Fibroblast of skin of right quadriceps (primary cell): ENCODE measurements at regions not wholly inside any gene's neighbourhood (a gene's known extent, or its start where the extent isn't known, plus 50 kb on each side); places are given as distances from the start of the nearest gene placed in this dataset.

Experiments
- DNase-seq: peaks from one replicate; pipeline ENCODE4 v3.0.0-alpha.2; 2013

DNA sequence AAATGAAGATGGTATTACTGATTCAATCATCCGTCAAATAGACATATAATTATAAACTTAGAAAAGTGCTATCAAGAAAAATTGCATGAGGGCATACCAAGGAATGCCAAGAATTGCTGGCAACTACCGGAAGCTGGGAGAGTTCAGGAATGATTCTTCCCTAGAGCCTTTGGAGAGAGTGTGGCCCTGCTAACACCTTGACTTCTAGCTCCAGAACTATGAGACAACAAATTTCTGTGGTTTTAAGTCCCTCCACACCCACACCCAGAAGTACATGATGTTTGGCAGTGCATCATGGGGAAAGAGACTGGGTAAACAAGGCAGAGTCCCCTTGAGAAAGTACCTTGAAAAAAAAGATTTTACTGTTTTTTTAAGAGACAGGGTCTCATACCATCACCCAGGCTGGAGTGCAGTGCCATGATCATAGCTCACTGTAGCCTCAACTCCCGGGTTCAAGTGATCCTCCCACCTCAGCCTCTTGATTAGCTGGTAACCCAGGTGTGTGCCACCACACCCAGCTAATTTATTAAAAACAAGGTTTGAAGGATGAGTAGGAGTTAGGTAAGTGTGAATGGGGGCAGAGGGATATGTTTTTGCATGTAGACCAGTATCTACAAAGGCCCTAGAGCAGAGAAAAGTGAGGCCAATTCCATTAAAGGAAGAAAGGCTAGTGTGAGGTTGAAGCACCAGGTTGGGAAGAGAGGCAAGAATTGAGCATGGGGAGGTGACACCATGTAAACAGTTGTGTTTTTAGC is 53.1 kb downstream of the GSX2 start:
- peak; percentile 67 for DNase-seq

DNA sequence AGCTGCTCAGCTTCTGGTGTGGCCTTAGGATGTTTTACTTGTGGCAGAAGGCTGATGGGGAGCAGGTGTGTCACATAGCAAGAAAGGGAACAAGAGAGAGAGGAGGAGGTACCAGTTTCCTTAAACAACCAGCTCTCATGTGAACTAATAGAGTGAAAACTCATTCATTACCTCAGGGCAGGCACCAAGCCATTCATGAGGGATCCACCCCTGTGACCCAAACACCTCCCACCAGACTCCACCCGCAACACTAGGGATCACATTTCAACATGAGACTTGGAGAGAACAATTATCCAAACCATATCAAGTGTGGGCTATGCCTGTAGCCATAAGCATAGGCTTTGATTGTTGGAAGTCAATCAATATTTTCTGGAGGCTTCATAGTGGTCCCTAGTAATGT is 56.0 kb downstream of the GSX2 start:
- DNase-seq, result no peak

DNA sequence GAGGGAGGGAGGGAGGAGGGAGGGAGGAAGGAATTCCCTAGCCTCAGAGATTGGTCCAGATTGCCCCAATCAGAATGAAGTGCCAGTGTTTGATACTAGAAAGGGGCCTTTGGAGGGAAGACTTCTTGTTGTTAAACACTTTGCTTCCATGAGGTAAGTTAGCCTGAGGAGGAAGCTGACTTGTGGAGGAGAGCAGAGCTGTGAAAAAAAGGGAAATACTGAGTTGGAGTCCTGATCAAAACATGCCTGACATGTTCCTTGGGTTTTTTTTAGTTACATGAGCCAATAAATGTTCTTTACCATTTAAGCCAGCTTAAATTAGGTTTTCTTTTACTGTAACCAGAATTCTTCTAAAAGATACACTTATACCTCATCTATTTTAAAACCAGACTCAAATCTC is 57.6 kb downstream of the GSX2 start:
- DNase-seq, result no peak

DNA sequence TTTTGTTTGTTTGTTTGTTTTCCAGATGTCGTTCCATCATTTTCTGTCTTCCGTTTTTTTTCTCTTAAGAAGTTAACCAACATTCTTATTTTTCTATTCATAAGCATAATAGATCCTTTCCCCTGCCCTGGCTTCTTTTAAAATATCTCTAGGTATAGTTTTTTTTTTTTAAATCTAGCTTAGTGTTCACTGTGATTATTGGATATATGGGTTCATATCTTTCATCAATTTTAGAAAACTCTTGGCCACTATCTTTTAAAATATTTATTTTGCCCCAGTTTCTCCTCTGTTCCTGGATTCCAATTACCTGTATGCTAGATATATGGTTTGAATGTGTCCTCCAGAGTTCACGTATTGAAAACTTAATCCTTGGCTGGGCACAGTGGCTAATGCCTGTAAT is 59.6 kb downstream of the GSX2 start:
- no peak for DNase-seq

DNA sequence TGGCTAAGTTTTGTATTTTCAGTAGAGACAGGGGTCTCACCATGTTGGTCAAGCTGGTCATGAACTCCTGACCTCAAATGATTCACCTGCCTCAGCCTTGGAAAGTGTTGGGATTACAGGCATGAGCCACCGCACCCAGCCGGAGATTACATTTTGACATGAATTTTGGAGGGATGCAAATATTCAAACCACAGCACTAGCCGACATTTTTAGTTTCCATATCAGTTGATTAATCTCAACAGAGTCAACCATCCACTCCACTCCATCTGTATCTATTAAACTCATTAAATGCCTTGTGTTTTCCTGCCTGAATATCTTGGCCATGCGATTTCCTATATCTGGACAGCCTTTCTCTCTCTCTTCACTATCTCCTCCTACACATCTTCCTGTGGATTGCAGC is 64.1 kb upstream of the PDGFRA start:
- DNase-seq, result no peak

DNA sequence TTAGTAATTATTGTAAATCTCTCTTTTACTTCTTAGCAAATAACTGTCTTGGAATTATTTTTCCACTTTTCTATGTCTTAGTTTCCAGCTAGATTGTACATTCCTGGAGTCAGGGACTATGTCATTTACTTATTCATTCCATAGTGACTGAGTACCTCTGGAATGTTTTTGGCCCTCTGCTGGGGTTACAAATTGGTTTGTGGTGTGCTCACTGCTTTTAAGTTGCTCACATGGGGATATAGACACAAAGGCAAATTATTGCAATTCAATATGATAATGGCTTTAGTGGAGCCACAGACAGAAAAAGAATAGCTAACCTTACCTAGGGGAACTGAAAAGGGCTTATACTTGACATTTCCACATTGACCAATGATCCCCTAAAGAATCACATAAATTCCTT is 63.7 kb upstream of the PDGFRA start:
- DNase-seq, result peak; percentile 98

DNA sequence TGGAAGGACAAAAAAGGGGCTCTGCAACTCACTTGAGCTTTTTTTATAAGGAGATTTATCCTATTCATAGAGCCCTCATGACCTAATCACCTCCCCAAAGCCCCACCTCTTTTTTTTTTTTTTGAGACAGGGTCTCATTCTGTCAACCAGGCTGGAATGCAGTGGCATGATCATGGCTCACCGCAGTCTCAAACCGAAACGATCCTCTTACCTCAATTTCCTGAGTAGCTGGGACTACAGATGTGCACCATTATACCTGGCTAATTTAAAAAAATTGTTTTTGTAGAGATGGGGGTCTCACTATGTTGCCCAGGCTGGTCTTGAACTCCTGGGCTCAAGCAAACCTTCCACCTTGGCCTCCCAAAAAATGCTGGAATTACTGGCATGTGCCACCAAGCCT is 61.6 kb upstream of the PDGFRA start:
- no peak for DNase-seq

DNA sequence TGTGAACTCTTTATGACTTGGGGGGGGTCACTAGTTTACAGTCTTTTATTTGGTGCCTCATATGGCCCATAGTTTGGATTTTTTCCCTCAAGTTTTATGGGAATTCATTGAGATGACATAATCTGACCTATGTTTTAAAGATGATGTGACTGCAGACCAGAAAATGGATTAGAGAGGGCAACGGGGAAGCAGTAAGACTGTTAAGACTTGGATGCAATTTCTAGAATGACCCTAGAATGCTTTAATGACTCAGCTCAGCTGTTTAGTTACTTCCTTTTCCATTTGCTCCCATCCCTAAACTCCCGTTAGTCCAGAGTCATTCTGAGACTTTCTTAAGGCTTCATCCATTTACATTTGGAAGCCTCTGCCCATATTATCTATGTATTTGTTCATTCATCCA is 59.9 kb upstream of the PDGFRA start:
- DNase-seq, result peak; percentile 40

DNA sequence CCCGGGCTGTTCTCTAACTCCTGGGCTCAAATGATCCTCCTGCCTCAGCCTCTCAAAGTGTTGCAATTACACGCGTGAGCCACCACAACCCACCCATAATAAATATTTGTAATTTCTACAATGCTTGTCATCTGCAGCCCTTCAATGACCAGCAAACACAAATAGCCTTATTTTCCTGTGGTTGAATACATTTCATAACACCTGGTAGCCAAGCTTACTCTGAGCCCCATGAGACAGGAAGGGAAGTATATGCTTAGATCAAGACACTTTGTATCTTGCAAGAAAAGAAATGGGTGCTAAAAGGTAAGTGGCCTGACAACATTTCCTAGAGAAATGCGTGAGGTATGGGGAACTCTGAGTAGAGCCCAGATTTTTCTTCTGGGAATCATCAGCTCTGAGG is 56.9 kb upstream of the PDGFRA start:
- DNase-seq, result no peak

DNA sequence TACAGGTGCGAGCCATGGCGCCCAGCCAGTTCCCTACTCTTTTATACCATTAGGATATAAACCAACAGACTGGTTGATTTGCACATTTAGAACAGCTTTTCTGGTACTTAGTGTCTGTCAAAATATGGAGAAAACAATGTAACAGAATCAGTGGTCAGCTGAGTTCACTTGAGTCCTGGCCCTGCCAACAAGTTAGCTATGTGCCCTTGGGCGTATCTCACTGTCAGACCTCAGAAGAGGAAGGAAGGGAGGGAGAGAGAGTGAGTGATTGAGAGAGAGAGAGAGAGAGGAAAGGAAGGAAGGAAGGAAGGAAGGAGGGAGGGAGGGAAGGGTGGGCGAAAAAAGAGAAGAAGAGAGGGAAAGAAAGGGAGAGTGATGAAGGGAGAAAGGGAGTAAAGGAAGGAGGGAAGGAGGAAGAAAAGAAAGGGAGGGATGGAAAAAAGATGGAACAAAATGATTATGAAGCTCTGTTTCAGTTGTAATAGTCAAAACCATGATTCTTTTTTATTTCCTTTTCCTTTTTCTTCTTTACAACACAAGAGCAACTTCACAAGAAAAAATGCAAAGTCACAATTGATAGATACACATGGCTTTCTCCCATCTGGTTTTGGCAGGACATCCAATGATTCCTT is 55.7 kb upstream of the PDGFRA start:
- DNase-seq, result no peak

DNA sequence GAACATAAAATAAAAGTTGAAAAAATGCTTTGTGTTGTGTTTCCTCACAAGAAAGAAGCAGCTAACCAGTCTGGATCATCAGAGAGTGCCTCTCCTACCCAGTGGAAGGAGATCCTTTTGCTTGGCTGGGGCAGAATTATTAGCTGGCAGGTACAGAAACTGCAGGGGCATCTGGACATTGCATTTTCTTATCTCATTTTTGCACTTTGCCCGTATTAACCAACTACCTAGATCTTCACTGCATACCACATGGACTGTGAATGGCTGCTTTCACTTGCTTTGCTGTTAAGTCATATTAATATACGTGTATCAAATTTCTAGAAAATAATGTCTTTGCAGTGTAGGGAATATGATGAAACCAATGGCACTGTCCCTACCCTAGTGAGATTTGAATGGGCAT is 52.9 kb upstream of the PDGFRA start:
- no peak for DNase-seq
